HG03039 (cell line): ENCODE measurements at regions not wholly inside any gene's neighbourhood (a gene's known extent, or its start where the extent isn't known, plus 50 kb on each side); places are given as distances from the start of the nearest gene placed in this dataset.
"Not testable (repeated sequence)": the region's sequence is repeated elsewhere in the genome, so short reads cannot be mapped to it uniquely, and the experiment has no call there.

Source experiments
- ATAC-seq: cut with Tn5 transposase; IDR thresholded peaks from one replicate; pipeline ENCODE4 v1.9.1; 2021; ENCODE audit warnings: mild to moderate bottlenecking, moderate library complexity; ENCODE audit not compliant: unreplicated experiment

- no peak for ATAC-seq
Observed at GRCh38 chr9:38342532-38342931, 50.0 kb upstream of the ALDH1B1 start.

DNA sequence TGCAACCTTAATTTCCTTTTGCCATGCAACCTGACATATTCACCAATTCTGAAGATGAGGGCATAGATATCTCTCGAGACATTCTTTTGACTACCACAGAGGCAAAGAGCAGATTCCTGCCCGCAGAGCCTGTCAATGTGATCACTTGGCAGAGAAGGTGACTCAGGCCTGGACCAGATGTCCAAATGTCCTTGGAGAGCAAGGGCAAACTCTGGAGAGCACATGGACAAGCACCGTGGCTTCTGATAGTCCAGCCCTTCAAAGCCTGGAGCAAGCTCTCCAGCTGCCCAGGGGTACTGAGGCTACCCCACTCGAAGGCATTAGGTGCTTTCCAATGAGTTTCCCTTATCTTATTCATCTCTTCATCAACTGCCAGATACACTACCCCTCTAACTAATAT is 50.4 kb upstream of the ALDH1B1 start:
- no peak for ATAC-seq

- no peak for ATAC-seq
Observed at GRCh38 chr9:38339496-38339895, 53.0 kb upstream of the ALDH1B1 start.

DNA sequence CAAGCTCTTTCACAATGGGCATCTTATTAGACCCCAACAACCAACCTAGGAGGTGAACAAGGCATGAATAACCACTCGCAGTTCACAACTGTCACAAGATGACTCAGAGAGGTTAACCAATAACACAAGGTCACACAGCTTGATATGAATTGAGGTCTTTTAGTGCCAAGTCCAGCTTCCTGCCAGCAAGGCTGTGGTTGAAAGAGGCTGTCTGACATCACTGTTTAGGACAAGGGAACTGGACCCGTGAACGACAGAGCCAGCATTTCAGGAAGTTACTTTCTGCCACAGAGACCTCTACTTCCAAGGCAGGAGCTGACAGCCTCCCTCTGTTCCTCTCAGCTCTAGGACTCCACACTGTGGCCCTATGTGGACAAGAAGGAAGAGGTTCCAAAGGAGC is 53.4 kb upstream of the ALDH1B1 start:
- ATAC-seq: no peak

DNA sequence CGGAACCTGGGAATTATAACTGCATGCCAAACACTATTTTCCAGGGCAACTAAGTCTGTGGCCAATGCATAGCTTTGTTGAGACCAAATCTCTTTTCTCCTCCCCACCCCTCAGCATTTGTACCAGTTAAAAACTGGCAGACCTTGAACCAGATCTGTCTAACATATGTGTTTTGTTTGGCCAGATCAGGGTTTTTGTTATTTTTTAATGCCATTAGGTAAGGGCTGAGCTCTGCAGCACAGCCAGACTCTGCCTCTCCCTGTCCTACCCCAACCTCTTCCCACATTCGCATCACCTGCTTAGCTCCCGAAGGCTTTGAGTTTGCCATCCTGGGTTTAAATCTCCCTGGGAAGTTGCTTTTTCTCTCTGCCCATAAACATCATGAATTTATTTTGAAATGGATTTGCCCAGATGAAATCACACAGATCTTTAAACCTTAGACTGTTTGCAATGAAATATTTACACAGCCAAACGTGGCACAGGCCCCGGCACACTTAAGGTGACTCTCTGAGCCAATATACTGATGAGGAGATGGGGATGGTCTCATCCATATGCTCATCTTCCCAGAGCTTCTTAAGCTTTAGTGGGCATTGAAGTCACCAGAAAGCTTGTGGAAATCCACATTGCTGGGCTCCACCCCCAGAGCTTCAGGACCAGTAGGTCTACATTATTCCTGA is 54.0 kb upstream of the ALDH1B1 start:
- ATAC-seq: no peak

DNA sequence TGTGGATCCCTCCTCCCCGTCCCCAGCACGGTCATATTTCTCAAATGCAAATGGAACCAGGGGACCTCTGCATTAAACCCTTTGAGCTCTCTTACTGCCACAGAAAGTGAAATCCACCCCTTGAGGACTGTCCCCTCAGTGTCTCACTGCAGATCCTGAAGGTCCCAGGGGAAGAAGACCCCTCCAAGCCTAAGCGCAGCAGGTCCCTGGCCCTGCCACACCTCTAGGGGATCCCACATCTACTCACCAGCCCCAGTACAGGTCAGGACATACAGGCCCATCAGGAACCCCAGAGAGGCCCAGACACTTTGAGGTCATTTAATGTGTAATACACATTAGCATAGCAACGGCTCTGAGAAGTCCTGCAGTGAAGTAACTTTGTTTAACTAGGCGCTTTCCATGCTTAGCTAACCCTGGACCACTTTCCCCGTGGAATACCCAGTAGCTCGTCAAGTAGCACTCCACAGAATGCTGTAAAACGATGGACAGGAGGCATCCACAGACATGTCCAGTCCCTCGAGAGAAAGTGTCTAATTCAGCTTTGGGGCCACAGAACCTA is 54.7 kb upstream of the ALDH1B1 start:
- ATAC-seq: no peak

DNA sequence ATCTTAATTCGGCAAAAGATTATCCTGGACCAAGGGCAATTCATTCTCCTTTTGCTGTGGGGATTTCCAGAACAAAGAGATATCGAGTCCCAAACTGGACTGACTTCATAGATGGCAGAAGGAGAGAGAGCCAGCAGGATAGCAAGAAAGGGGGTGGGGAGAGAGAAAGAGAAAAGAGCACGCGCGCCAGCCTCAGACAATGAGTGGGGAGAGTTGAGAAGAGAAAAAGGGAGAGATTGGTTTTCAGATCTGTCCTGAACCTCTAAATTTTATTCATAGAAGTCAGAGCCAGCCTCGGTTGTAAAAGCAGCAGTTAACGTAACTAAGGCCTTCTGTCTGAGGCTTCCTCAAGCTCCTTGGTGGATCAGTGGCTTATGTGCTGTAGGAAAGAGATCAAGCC is 55.3 kb upstream of the ALDH1B1 start:
- no peak for ATAC-seq

DNA sequence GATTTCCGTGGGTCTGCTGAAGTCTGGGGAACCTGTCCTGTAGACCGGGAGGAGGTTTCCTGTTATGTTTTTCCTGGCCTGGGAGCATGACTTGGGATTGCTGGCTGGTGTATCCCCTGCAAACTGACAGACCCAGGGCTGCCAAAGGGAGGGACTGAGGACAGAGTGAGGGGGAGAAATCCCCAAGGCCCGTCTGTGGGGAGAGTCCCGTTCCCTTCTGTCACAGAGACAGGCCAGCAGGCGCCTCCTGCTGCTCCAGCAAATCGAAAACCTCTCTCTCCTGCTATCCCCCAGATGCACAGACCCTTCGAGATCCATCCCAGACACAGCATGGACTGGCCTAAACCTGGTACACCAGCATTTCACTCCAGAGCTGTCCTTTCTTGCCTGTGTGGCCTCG is 56.2 kb upstream of the ALDH1B1 start:
- ATAC-seq: no peak

DNA sequence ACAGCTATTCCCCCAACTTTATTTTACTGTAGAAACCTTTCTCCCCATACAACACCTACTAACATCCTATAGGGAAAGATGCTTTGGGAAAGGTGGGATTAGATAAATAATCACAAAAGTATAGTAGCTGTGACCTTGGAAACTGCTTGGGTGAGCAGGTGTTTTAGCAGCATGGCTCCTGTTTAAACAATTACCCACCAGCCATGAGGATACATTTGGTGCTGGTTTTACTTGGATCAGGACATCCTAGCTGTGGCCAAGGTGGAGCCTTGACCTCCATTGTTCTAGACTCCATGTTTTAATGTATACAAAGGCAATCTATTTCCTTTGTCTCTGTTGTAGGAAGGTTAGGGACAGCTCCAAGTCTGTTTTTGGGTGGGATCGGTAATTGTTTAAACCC is 56.8 kb upstream of the ALDH1B1 start:
- no peak for ATAC-seq

DNA sequence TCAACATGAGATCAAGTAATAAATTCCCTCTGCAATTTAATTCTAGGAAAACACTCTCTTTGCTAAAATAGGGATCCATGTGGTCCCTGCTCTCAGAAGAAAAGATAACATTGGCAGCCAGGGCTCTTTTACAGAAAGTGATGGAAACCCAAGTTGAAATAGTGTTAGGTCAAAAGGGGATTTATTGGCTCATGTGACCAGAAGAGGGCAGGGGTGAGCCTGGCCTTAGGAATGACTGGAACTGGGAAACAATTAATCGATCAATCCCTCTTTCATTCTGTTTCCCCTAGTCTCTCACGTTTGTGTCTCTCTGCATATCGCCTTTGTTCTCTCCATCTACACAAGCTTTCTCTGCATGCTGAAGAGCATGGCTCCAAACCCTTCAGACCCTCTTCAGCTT is 58.3 kb upstream of the ALDH1B1 start:
- no peak for ATAC-seq

DNA sequence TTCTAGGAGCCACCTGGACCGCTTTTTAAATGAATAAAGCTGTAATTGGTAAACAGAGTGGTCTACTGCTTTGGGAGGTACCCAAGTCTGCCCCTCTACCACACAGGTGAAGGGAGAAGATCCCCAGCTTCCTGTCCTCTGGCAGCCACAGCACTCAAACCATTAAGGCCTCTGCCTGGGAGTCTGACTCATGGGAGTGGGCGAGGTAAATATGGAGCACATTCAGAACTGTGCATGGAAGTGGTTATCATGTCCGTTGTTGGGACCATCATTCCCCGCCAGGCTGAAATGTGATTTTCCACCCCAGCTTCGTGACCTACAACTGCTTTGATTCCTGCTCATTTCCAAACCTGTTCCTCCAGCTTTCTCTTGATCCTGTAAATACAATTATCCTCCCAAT is 59.5 kb upstream of the ALDH1B1 start:
- ATAC-seq: no peak

GRCh38 chr9:38332625-38333024 is 59.9 kb upstream of the ALDH1B1 start:
- no peak for ATAC-seq

DNA sequence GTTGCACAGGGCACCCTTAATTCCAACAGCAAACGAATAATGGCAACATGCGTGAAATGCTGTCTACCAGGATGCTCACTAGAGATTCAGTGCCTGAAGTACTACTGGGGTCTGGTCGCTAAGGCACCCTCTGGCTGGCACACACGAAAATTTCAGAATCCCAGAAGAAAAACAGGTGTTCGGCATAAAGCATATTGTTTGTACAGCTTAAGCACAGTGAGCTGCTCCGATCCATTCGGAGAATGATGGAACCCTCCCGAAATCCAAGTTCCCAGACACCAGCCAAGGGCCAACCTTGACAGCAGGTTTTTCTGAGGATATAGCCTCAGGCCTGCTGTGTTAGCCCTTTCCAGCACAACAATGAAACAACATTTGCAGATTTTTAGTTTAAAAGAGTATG is 61.4 kb upstream of the ALDH1B1 start:
- no peak for ATAC-seq

GRCh38 chr9:38329968-38330367 is 62.5 kb upstream of the ALDH1B1 start:
- no peak for ATAC-seq

GRCh38 chr9:38328765-38329164 is 63.7 kb upstream of the ALDH1B1 start:
- no peak for ATAC-seq

DNA sequence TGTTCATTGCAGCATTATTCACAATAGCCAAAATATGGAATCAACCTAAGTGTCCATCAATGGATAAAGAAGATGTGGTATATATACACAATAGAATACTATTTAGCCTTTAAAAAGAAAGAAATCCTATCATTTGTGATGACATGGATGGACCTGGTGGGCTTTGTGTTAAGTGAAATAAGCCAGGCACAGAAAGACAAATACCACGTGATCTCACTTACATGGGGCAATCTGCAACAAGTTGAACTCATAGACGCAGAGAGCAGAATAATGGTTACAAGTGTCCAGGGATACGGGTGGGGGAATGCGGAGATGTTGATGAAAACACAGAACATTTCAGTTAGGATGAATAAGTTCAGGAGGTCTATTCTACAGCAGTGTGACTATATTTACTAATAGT is 66.4 kb upstream of the ALDH1B1 start:
- ATAC-seq: no peak

DNA sequence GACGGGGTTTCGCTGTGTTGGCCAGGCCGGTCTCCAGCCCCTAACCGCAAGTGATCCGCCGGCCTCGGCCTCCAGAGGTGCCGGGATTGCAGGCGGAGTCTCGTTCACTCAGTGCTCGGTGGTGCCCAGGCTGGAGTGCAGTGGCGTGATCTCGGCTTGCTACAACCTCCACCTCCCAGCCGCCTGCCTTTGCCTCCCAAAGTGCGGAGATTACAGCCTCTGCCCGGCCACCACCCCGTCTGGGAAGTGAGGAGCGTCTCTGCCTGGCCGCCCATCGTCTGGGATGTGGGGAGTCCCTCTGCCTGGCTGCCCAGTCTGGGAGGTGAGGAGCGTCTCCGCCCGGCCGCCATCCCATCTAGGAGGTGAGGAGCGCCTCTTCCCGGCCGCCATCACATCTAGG is 68.3 kb upstream of the ALDH1B1 start:
- ATAC-seq: not testable (repeated sequence)

DNA sequence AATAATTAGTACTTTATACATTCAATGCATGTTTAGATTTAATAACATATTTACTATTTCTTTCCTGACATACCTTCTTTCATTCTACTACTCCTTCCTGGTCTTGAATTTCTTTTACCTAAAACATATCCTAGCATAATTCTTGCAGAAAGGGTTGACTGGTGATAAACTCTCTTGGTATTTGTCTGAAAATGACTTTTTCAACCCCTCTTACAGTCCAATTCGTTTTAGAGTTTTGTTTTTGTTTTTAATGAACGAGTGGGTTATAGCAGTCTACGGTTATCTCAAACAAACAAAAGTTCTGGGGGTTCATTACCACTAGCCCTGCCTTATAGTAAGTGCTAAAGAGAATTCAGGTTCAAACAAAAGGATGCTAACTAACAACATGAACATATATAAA is 69.6 kb upstream of the ALDH1B1 start:
- ATAC-seq: no peak

DNA sequence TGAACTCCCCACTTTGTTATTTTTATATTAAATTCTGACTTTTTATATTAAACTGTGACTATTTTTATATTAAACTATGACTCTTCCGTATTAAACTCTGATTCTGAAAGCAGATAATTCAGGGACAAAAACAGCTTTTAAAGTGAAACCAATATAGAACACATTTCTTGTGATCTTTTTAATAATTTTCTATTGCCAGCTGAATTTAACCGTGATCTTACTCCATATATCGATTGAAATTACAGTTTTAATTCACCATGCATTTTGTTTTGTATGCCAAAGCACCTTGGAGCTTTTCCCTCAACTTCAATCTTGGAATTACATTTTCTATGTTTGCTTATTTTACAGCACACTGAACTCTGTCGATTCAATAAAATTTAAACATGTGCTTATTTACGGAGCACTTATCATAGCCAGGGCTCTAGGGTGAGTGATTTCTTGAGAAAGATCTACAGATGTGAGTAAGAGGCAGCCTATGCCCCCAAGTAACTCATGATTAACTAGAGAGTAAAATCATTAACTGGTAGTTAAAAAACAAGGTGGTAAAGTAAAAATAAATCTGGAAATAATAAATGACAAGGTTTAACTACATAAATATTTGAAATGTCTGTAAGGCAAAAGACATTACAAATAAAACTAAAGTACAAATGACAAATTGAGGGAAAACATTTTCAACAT is 72.9 kb upstream of the ALDH1B1 start:
- ATAC-seq: no peak

GRCh38 chr9:38318759-38319495 is 73.6 kb upstream of the ALDH1B1 start:
- peak; percentile 87 for ATAC-seq

GRCh38 chr9:38316166-38316780 is 76.2 kb upstream of the ALDH1B1 start:
- ATAC-seq: no peak
